ENCODE measurements at regions not wholly inside any gene's neighbourhood (a gene's known extent, or its start where the extent isn't known, plus 50 kb on each side); places are given as distances from the start of the nearest gene placed in this dataset.
"Not testable (repeated sequence)": the region's sequence is repeated elsewhere in the genome, so short reads cannot be mapped to it uniquely, and the experiment has no call there.

DNA sequence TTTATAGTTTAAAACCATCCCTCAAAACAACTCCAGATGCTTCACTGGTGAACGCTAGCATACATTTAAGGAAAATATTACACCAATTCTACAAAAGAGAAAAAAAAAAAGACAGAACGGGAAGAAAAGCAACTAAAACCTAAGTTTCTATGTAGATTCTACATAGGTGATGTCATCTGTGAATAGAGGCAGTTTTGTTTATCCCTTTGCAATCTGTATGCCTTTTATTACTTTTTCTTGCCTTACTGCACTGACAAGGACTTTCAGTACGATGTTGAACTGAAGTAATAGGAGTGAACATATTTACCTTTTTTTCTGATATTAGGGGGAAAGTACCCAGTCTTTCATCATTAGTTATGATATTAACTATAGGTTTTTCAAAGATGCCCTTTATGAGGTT is 101.7 kb upstream of the HAO2 start:
- Histone ChIP-seq H2AFZ (ENCODE audit: control insufficient read depth, low read length) (no peak overlapping the region), H3K79me2 (ENCODE audit: control insufficient read depth, insufficient read depth, low read length) (no peaks in the 10 kb centered on the region), H3K4me2 (ENCODE audit: control insufficient read depth, extremely low read depth, insufficient read depth, low read depth, low read length) (no peak overlapping the region), H3K9me1 (ENCODE audit: control insufficient read depth, extremely low read depth, insufficient read depth, low read length) (no peaks in the 10 kb centered on the region), H3K4me3 (ENCODE audit: control insufficient read depth in 2 of 3, extremely low read depth in 1 of 3, insufficient read depth in 2 of 3, low read depth in 1 of 3, low read length in 3 of 3) (no peak overlapping the region), H3K9ac (ENCODE audit: control insufficient read depth, extremely low read depth, insufficient read depth, low read length) (no peak overlapping the region), H3K27ac (ENCODE audit: control insufficient read depth, insufficient read depth, low read length) (no peak overlapping the region), H3K27me3 (ENCODE audit: control insufficient read depth, extremely low read depth, insufficient read depth, low read length) (no peaks in the 10 kb centered on the region), H4K20me1 (ENCODE audit: control insufficient read depth, extremely low read depth, insufficient read depth, low read length) (no peaks in the 10 kb centered on the region), H3K4me1 (ENCODE audit: control insufficient read depth, extremely low read depth, insufficient read depth, low read length) (no peaks in the 10 kb centered on the region), H3K36me3 (ENCODE audit: control insufficient read depth in 2 of 2, extremely low read depth in 1 of 2, insufficient read depth in 2 of 2, low read length in 2 of 2) (no peaks in the 10 kb centered on the region), H3K9me3 (ENCODE audit: control insufficient read depth, low read depth, low read length) (no peaks in the 10 kb centered on the region)
- TF ChIP-seq EZH2 (IDR thresholded peaks at IDR 0.05; ENCODE audit: low read length), result no peak
- TF ChIP-seq, protein P1, sequence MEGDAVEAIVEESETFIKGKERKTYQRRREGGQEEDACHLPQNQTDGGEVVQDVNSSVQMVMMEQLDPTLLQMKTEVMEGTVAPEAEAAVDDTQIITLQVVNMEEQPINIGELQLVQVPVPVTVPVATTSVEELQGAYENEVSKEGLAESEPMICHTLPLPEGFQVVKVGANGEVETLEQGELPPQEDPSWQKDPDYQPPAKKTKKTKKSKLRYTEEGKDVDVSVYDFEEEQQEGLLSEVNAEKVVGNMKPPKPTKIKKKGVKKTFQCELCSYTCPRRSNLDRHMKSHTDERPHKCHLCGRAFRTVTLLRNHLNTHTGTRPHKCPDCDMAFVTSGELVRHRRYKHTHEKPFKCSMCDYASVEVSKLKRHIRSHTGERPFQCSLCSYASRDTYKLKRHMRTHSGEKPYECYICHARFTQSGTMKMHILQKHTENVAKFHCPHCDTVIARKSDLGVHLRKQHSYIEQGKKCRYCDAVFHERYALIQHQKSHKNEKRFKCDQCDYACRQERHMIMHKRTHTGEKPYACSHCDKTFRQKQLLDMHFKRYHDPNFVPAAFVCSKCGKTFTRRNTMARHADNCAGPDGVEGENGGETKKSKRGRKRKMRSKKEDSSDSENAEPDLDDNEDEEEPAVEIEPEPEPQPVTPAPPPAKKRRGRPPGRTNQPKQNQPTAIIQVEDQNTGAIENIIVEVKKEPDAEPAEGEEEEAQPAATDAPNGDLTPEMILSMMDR (optimal IDR thresholded peaks at IDR 0.05 in 1 of 3, IDR thresholded peaks at IDR 0.05 in 1 of 3, conservative IDR thresholded peaks at IDR 0.05 in 1 of 3; ENCODE audit: extremely low read depth in 1 of 3, insufficient read depth in 2 of 3, low read length in 3 of 3), result no peak
- dilution Hi-C loops (cut with MboI; ENCODE audit: extremely low pct_ligation_motif_present, low sequenced_read_pairs), result no loop called here
- FAIRE-seq, result no peak
- DNase-seq (ENCODE audit: low read depth, low spot score), result no peak

DNA sequence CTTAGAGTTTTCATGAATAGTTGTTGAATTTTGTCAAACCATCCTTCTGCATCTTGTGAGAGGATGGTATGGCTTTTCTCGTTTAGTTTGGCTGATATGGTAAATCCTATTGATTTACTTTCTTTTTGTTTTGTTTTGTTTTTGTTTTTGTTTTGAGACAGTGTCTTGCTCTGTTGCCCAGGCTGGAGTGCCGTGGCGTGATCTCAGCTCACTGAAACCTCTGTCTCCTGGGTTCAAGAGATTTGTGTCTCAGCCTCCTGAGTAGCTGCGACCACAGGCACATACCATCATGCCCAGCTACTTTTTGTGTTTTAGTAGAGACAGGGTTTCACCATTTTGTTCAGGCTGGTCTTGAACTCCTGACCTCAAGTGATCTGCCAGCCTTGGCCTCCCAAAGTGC is 101.3 kb upstream of the HAO2 start:
- FAIRE-seq, result peak; percentile 17
- H3K9me3 ChIP-seq (ENCODE audit: control insufficient read depth, low read depth, low read length); DNase-seq (ENCODE audit: low read depth, low spot score); H4K20me1 ChIP-seq (ENCODE audit: control insufficient read depth, extremely low read depth, insufficient read depth, low read length); dilution Hi-C loops (cut with MboI; ENCODE audit: extremely low pct_ligation_motif_present, low sequenced_read_pairs); H3K27me3 ChIP-seq (ENCODE audit: control insufficient read depth, extremely low read depth, insufficient read depth, low read length); H3K36me3 ChIP-seq (ENCODE audit: control insufficient read depth in 2 of 2, extremely low read depth in 1 of 2, insufficient read depth in 2 of 2, low read length in 2 of 2); H3K4me3 ChIP-seq (ENCODE audit: control insufficient read depth in 2 of 3, extremely low read depth in 1 of 3, insufficient read depth in 2 of 3, low read depth in 1 of 3, low read length in 3 of 3); H3K79me2 ChIP-seq (ENCODE audit: control insufficient read depth, insufficient read depth, low read length); H3K4me2 ChIP-seq (ENCODE audit: control insufficient read depth, extremely low read depth, insufficient read depth, low read depth, low read length); H2AFZ ChIP-seq (ENCODE audit: control insufficient read depth, low read length); H3K9ac ChIP-seq (ENCODE audit: control insufficient read depth, extremely low read depth, insufficient read depth, low read length); H3K9me1 ChIP-seq (ENCODE audit: control insufficient read depth, extremely low read depth, insufficient read depth, low read length); H3K4me1 ChIP-seq (ENCODE audit: control insufficient read depth, extremely low read depth, insufficient read depth, low read length); H3K27ac ChIP-seq (ENCODE audit: control insufficient read depth, insufficient read depth, low read length): not testable (repeated sequence)

DNA sequence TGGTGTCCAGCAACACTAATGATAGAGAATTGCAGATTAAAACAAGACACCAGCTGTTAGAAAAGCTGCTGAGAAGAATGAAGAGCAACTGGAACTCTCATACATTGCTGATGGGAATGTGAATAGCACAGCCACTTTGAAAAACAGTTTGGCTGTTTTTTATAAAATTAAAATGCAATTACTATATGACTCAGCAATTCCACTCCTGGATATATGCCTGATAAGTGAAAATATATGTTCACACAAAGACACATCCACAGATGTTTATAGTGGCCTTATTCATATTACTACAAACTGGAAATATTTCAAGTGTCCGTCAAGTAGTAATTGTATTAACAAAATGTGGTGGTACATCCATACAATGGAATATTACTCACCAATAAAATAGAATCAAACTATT is 99.7 kb upstream of the HAO2 start:
- FAIRE-seq (no peak), DNase-seq (ENCODE audit: low read depth, low spot score) (no peak)
- H3K79me2 ChIP-seq (ENCODE audit: control insufficient read depth, insufficient read depth, low read length), result no peaks in the 10 kb centered on the region
- no peak overlapping the region for H2AFZ ChIP-seq (ENCODE audit: control insufficient read depth, low read length)
- TF ChIP-seq, protein P1 (optimal IDR thresholded peaks at IDR 0.05 in 1 of 3, IDR thresholded peaks at IDR 0.05 in 1 of 3, conservative IDR thresholded peaks at IDR 0.05 in 1 of 3; ENCODE audit: extremely low read depth in 1 of 3, insufficient read depth in 2 of 3, low read length in 3 of 3), result no peak
- TF ChIP-seq EZH2 (IDR thresholded peaks at IDR 0.05; ENCODE audit: low read length), result no peak
- H3K9me1 ChIP-seq (ENCODE audit: control insufficient read depth, extremely low read depth, insufficient read depth, low read length), result no peaks in the 10 kb centered on the region
- H3K4me3 ChIP-seq (ENCODE audit: control insufficient read depth in 2 of 3, extremely low read depth in 1 of 3, insufficient read depth in 2 of 3, low read depth in 1 of 3, low read length in 3 of 3), result no peak overlapping the region
- H3K4me2 ChIP-seq (ENCODE audit: control insufficient read depth, extremely low read depth, insufficient read depth, low read depth, low read length), result no peak overlapping the region
- no peaks in the 10 kb centered on the region for H3K27me3 ChIP-seq (ENCODE audit: control insufficient read depth, extremely low read depth, insufficient read depth, low read length)
- no peaks in the 10 kb centered on the region for H3K4me1 ChIP-seq (ENCODE audit: control insufficient read depth, extremely low read depth, insufficient read depth, low read length)
- H3K27ac ChIP-seq (ENCODE audit: control insufficient read depth, insufficient read depth, low read length), result no peak overlapping the region
- no peaks in the 10 kb centered on the region for H3K9me3 ChIP-seq (ENCODE audit: control insufficient read depth, low read depth, low read length)
- dilution Hi-C loops (cut with MboI; ENCODE audit: extremely low pct_ligation_motif_present, low sequenced_read_pairs), result no loop called here
- no peak overlapping the region for H3K9ac ChIP-seq (ENCODE audit: control insufficient read depth, extremely low read depth, insufficient read depth, low read length)
- no peaks in the 10 kb centered on the region for H3K36me3 ChIP-seq (ENCODE audit: control insufficient read depth in 2 of 2, extremely low read depth in 1 of 2, insufficient read depth in 2 of 2, low read length in 2 of 2)
- H4K20me1 ChIP-seq (ENCODE audit: control insufficient read depth, extremely low read depth, insufficient read depth, low read length), result no peaks in the 10 kb centered on the region
